Fibroblast of lung (primary cell): ENCODE measurements at regions not wholly inside any gene's neighbourhood (a gene's known extent, or its start where the extent isn't known, plus 50 kb on each side); places are given as distances from the start of the nearest gene placed in this dataset.

Experiments used
- DNase-seq, 2 donors: peaks; one replicate each; pipeline versions ENCODE4 v3.0.0 to v3.0.0-alpha.2; 2010; ENCODE audit warnings: low read depth in 2 of 2
- H2AFZ ChIP-seq: 2 replicates; pipeline ENCODE4 v1.5.1; 2012; ENCODE audit warnings: low read length, control low read depth, inconsistent platforms
- H3K27ac ChIP-seq: 2 replicates; pipeline ENCODE4 v1.5.1; 2011; ENCODE audit warnings: low read length, control low read depth; ENCODE audit not compliant: insufficient read depth
- H3K27me3 ChIP-seq: 2 replicates; pipeline ENCODE4 v1.5.1; 2011; ENCODE audit warnings: mild to moderate bottlenecking, low read length; ENCODE audit not compliant: control insufficient read depth, insufficient read depth
- H3K36me3 ChIP-seq: 2 replicates; pipeline ENCODE4 v1.5.1; 2011; ENCODE audit warnings: low read length; ENCODE audit not compliant: control insufficient read depth, insufficient read depth
- H3K4me1 ChIP-seq: 2 replicates; pipeline ENCODE4 v1.5.1; 2011; ENCODE audit warnings: low read length; ENCODE audit not compliant: control insufficient read depth, insufficient read depth; ENCODE audit errors: extremely low read depth
- H3K4me2 ChIP-seq: 2 replicates; pipeline ENCODE4 v1.5.1; 2011; ENCODE audit warnings: low read length, control low read depth; ENCODE audit not compliant: insufficient read depth; ENCODE audit errors: extremely low read depth
- H3K4me3 ChIP-seq, 4 experiments: fragments of 200-600 bp in 1 of 4; sonication (generic) in 1 of 4; replicated peaks in 1 of 4; 2 replicates each; pipeline ENCODE4 v1.5.1; 2011 to 2016; ENCODE audit warnings: low read length in 4 of 4, low read depth in 3 of 4, mild to moderate bottlenecking in 3 of 4, control low read depth in 2 of 4, inconsistent platforms in 1 of 4, mixed read lengths in 1 of 4; ENCODE audit not compliant: insufficient read depth in 1 of 4; ENCODE audit errors: control extremely low read depth in 1 of 4
- H3K79me2 ChIP-seq: 2 replicates; pipeline ENCODE4 v1.5.1; 2012; ENCODE audit warnings: mild to moderate bottlenecking, low read length, inconsistent platforms; ENCODE audit not compliant: control insufficient read depth, insufficient read depth
- H3K9ac ChIP-seq: 2 replicates; pipeline ENCODE4 v1.5.1; 2011; ENCODE audit warnings: mild to moderate bottlenecking, low read length, control low read depth; ENCODE audit not compliant: insufficient read depth
- H3K9me3 ChIP-seq: 2 replicates; pipeline ENCODE4 v1.5.1; 2012; ENCODE audit warnings: low read depth, low read length; ENCODE audit not compliant: control insufficient read depth, insufficient read depth
- H4K20me1 ChIP-seq: 2 replicates; pipeline ENCODE4 v1.5.1; 2011; ENCODE audit warnings: low read length; ENCODE audit not compliant: control insufficient read depth, insufficient read depth; ENCODE audit errors: extremely low read depth
- EZH2 ChIP-seq: IDR thresholded peaks from 2 replicates; pipeline ENCODE4 v1.5.1; 2012; ENCODE audit warnings: low read length, control low read depth, mild to moderate bottlenecking; ENCODE audit errors: missing control alignments
- TF ChIP-seq, protein P1 (sequence below), 2 donors: IDR thresholded peaks in 1 of 2; conservative IDR thresholded peaks in 1 of 2; 1 replicate in 1 of 2; 2 replicates in 1 of 2; pipeline ENCODE4 v1.5.1; 2011 to 2012; ENCODE audit warnings: low read length in 2 of 2, control low read depth in 1 of 2, inconsistent platforms in 1 of 2, low read depth in 1 of 2, mild to moderate bottlenecking in 1 of 2

DNA sequence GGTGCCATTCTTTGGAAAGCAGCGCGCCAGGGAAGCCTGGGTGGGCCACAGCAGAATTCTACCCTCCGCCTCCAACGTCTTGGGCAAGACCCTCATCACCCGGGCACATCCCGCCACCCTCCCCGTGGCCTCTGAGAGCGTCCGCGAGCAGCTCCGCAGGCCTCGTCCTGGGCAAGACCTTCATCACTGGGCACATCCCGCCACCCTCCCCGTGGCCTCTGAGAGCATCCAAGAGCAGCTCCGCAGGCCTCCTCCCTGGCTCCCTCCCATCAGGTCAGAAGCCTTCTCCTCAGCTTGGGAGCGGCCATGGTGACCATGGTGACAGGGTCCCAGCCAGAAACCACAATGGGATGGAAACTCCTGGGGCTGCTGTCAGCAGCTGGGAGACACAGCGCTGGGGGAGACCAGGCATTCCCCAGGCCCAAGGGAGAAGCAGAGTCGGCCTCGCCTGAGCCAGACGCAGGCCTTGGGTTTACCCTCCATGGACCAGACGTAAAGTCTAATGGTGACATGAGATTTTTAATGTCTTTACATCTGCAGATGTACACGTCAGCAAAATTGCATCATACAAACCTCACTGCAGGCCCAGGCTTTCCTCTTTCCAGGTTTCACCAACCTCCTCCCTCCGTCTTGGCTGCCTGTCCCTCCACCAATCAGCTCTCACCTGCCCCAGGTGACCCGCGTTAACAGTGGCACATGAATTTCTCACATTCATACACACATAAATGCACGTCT is 55.1 kb upstream of the PPP2R2D start:
- TF ChIP-seq, protein P1, sequence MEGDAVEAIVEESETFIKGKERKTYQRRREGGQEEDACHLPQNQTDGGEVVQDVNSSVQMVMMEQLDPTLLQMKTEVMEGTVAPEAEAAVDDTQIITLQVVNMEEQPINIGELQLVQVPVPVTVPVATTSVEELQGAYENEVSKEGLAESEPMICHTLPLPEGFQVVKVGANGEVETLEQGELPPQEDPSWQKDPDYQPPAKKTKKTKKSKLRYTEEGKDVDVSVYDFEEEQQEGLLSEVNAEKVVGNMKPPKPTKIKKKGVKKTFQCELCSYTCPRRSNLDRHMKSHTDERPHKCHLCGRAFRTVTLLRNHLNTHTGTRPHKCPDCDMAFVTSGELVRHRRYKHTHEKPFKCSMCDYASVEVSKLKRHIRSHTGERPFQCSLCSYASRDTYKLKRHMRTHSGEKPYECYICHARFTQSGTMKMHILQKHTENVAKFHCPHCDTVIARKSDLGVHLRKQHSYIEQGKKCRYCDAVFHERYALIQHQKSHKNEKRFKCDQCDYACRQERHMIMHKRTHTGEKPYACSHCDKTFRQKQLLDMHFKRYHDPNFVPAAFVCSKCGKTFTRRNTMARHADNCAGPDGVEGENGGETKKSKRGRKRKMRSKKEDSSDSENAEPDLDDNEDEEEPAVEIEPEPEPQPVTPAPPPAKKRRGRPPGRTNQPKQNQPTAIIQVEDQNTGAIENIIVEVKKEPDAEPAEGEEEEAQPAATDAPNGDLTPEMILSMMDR (conservative IDR thresholded peaks at IDR 0.05 in 1 of 2, IDR thresholded peaks at IDR 0.05 in 1 of 2; ENCODE audit: low read depth in 1 of 2, low read length in 2 of 2): no peak
- TF ChIP-seq EZH2: no peak
- H3K27ac ChIP-seq: no peak overlapping the region
- no peaks in the 10 kb centered on the region for H3K9me3 ChIP-seq

DNA sequence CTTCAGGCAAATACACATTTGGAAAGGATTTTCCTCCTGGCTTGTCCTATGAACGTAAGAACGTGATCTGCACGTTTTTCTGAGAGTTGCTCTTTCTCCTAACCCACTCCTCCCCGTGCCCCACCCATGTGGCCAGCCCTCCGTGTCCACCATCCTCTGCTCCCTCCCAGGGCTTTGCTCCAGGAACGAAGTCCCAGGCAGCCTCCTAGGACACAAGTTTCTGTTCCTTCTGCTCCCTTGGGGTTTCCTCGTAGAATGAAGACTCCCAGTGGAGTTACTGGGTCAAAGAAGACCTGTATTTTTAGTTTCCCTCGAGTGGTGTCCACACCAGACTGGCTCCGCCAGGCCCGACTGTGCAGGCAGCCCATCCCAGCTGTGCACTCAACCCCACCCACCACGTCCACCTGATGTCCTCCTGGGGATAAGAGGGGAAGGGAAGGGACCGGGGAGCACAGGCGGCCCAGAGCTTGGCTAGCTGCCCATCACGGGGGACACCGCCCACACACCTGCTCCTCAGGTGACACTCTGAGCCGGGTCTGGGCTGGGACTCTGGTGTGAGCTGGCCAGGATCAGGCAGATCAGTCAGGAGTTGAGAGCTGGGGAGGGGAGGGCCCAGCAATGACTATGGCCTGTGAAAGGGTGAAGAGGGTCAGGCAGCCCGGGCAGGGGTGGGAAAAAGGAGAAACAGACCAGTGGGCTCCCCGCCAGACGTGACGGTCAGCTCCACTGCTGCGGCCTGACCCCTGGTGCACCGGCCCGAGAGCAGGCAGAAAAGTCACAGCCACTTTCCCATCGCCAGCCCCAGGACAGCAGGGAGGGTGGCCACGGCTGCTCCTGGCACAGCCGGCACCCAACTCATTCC is 54.3 kb upstream of the PPP2R2D start:
- no peaks in the 10 kb centered on the region for H3K9me3 ChIP-seq
- H3K4me1 ChIP-seq: no peaks in the 10 kb centered on the region
- H4K20me1 ChIP-seq: no peaks in the 10 kb centered on the region
- no peak overlapping the region for H3K9ac ChIP-seq
- no peak overlapping the region for H2AFZ ChIP-seq
- no peak overlapping the region for H3K27ac ChIP-seq
- no peak for TF ChIP-seq EZH2
- TF ChIP-seq, protein P1 (conservative IDR thresholded peaks at IDR 0.05 in 1 of 2, IDR thresholded peaks at IDR 0.05 in 1 of 2; ENCODE audit: low read depth in 1 of 2, low read length in 2 of 2): no peak
- no peak overlapping the region for H3K4me3 ChIP-seq
- no peaks in the 10 kb centered on the region for H3K36me3 ChIP-seq
- no peak overlapping the region for H3K4me2 ChIP-seq
- no peak for DNase-seq
- H3K27me3 ChIP-seq: no peaks in the 10 kb centered on the region
- H3K79me2 ChIP-seq: no peaks in the 10 kb centered on the region

More for the DNA sequence above, 55.1 kb upstream of the PPP2R2D start:
- no peak for DNase-seq
- Histone ChIP-seq H3K36me3 (no peaks in the 10 kb centered on the region), H3K79me2 (no peaks in the 10 kb centered on the region), H2AFZ (no peak overlapping the region), H3K4me1 (no peaks in the 10 kb centered on the region), H4K20me1 (no peaks in the 10 kb centered on the region), H3K4me3 (no peak overlapping the region), H3K9ac (no peak overlapping the region), H3K27me3 (no peaks in the 10 kb centered on the region), H3K4me2 (no peak overlapping the region)

DNA sequence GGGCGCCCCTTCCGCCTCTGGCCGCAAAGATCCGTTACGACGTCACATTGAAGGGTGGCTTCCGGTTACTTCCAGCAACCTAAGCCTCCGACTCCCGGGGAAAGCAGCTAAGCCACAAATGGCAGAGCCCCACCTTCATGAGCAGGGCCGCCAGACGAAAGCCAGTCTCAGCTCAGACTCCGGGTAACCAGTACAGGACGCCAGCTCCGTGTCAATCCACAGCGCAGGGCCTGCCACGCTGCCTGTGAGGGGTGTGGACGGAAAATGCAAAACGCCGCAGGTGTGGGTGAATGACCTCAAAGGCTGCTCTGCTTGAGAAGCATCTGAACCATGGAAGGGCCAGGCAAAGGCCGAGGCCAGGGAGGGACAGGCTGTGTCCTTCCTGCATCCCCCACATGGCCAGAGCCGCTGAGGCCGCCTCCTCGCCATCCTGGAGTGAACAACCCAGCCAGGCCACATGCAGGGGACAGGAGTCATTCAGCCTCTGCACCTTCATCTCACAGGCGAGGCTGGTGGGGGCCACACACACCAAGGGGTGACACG is 53.5 kb upstream of the PPP2R2D start:
- Histone ChIP-seq H3K79me2 (no peaks in the 10 kb centered on the region), H4K20me1 (no peaks in the 10 kb centered on the region), H3K9ac (no peak overlapping the region), H3K27ac (no peak overlapping the region), H3K4me2 (no peak overlapping the region), H3K4me3 (no peak overlapping the region), H2AFZ (no peak overlapping the region), H3K4me1 (no peaks in the 10 kb centered on the region), H3K9me3 (no peaks in the 10 kb centered on the region), H3K27me3 (no peaks in the 10 kb centered on the region), H3K36me3 (no peaks in the 10 kb centered on the region)
- DNase-seq: no peak
- no peak for TF ChIP-seq EZH2
- TF ChIP-seq, protein P1 (conservative IDR thresholded peaks at IDR 0.05 in 1 of 2, IDR thresholded peaks at IDR 0.05 in 1 of 2; ENCODE audit: low read depth in 1 of 2, low read length in 2 of 2): no peak
